GM19452 (cell line): ENCODE measurements at regions not wholly inside any gene's neighbourhood (a gene's known extent, or its start where the extent isn't known, plus 50 kb on each side); places are given as distances from the start of the nearest gene placed in this dataset.

Experiments used
- ATAC-seq: cut with Tn5 transposase; IDR thresholded peaks from one replicate; pipeline ENCODE4 v1.9.1; 2021; ENCODE audit not compliant: unreplicated experiment

- ATAC-seq = no peak
Measured at GRCh38 chr3:182612332-182612731, 181.0 kb upstream of the ATP11B start.

- ATAC-seq = no peak
Measured at GRCh38 chr3:182617500-182617899, 175.8 kb upstream of the ATP11B start.

- no peak for ATAC-seq
Measured at GRCh38 chr3:182618085-182618732, 175.1 kb upstream of the ATP11B start.

- no peak for ATAC-seq
Measured at GRCh38 chr3:182618981-182619591, 174.2 kb upstream of the ATP11B start.

DNA sequence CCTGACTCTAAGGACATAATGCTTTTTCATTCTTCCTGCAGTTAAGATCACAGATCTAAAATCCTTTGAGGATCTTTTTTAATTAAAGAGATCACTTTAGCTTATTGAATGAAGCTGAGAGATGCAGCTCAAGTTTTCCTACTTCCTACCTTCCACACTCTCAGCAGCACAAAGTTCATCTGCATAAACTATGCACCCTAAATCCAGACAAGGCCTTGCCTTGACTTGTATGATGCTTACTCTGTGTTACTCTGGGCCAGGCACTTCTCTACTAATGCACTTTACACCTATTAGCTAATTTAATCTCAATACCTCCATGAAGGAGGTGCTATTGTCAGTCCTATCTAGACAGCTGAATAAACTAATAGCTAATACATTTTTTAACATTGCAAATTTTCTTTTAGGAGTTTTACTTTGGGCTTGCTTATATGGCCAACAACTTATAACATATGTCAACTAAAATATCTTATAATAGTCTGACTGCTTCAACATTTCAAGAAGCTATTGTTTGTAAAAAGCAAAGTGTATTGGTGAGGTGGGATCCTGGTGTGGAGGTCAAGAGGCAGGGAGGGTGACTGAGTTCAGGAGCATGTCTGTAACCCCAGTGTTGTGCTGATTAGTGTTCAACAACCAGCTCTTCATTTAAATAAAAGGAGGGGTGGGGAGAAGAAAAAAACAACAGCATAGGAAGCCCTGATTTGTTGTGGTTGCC lies 172.4 kb upstream of the ATP11B start:
- no peak for ATAC-seq

GRCh38 chr3:182621435-182622240 lies 171.7 kb upstream of the ATP11B start:
- no peak for ATAC-seq

DNA sequence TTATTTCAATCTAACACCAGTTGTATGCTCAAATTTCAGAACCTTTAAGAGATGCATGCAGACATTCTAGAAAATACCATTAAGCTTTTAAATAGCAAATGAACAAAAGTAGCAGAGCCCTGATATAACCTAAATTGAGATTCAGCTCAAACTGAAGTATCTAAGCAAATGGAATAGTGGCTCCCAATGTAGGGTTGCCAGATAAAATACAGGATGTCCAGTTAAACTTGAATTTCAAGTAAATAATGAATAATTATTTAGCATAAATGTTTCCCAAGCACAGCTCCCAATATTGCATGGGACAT lies 171.1 kb upstream of the ATP11B start:
- ATAC-seq = no peak

- ATAC-seq = no peak
Measured at GRCh38 chr3:182626484-182627467, 166.5 kb upstream of the ATP11B start.

- no peak for ATAC-seq
Measured at GRCh38 chr3:182628531-182628930, 164.8 kb upstream of the ATP11B start.

DNA sequence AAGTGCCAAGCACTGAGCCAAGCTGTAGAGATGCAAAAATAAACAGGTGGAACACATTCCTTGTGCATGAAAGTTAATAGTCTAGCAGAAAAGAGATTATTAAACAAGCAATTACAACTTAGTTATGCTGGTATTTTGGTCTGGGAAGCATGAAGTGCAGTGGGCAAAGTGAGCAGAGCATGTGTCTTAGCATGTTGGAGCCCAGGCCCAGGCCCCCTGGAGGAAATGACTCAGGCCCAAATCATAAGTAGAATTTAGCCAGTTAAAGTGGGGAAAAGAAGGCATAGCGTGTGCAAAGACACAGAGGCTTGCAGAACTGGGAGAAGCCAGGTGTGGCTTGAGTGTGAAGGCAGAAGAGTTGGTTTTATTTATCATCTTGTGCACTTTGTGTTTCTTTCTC lies 163.8 kb upstream of the ATP11B start:
- no peak for ATAC-seq

DNA sequence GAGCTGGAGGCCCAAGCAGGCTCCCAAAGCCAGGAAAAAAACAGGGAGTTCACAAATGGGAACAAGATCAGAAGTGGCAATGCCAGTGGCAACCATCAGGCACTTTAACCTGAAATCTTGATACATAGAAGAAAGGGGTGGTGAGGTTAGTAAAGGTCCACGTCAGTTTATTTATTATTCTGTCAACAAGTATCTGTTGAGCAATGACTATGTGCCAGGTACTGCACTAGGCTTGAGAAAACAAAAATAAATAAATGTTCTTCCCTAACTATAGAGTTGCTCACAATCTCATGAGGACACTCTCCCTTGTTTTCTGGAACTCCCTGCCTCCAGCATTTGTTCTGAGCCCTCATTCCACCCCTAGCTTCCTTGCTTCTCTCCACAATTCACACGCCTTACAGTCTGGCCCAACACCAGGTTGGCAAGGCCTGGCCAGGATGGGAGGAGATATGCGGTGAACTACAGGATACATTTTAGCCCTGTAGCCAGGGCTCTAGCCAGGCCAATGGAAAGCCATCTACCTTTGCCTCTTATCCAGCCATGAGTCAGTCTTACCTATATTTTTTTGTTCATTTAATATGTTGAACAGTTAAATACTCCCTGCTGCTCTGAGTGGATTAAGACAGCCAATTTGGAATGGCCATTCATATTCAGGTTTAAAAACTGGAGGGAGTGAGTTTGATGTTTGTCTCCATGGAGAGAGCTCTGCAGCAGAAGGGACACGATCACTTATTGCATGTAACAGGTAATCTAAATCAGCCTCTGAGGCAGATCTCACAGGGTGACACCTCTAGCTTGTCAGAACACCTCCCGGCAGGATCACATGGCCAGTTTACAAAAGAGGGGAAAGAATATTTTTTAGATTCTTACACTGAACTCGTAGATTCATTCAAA lies 161.9 kb upstream of the ATP11B start:
- no peak for ATAC-seq

DNA sequence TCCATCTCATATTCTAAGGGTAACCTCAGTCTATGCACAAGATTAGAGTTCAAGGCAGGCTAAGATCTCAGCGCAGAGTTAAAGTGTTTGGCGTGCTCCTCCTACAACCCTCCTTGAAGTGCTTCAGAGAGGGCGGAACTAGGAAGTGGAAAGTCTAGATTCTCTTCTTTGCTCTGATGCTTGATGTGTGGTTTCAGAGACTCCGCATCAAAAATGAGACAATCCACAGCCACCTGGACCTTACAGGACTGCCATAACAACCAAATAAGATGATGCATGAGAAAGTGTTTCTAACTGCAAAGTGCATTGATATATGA lies 161.3 kb upstream of the ATP11B start:
- ATAC-seq = no peak

- no peak for ATAC-seq
Measured at GRCh38 chr3:182633186-182633585, 160.1 kb upstream of the ATP11B start.

GRCh38 chr3:182636646-182637045 lies 156.7 kb upstream of the ATP11B start:
- no peak for ATAC-seq

DNA sequence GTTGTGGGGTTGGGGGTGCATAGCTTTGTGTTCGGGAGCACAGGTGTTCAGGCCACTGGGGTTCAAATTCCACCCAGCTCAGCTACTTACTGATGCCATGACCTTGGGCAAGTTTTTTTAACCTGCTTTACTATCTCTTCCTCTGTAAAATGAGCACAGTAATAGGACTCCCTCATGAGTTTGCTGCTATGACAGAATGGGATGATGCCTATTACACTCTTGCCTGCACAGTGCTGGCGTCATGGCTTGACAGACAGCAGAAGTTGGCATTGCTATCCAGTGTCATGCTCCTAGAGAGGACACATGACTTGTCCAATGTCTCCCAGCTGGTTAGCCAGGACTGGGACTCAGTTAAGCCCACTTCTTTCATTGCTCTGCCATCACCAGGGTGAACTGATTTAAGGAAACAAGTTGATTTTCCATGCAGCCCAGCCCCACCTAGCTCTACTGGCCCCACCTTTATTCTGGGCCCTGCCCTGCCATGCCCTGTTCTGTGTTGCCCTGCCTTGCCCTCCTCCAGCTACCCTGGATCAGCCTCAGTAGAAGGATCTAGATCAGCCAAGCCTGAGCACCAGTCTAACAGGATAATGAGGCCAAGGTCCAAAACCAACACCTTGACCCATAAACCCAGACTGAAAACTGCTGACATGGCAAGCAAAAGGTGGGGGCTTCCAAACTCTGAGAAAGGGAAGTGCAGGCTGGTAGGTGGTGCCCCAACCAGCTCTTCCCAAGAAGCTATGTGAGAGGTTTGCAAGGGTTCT lies 155.8 kb upstream of the ATP11B start:
- ATAC-seq = no peak

GRCh38 chr3:182644013-182644412 lies 149.3 kb upstream of the ATP11B start:
- ATAC-seq = no peak

- no peak for ATAC-seq
Measured at GRCh38 chr3:182644790-182645433, 148.4 kb upstream of the ATP11B start.

DNA sequence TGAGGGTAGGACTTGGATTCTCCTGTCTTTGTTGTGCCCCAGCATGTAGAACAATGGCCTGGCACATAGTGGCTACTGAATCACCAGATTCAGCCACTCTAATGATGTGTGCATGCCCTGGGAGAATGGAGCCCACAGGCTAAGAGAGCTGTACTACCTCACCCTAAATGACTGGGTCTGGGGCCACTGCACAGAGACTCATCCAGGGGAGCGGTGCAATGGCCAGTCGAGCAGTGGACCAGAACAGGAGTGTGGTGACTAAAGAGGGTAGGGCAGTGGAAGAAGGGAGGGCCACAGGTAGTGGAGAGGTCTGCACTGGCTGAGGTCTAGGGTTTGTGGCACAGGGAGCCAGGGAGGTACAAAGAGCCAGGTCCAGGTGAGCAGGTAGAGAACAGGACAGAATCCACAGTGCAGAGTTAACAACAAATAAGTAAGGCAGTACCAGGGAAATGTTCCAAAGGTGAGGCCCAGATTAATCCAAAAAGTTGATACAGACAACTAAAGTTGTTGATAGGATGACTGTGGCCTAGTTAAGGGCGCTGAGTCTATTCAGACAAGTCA lies 142.7 kb upstream of the ATP11B start:
- no peak for ATAC-seq
